NOMO-1 (cell line): ENCODE measurements at regions not wholly inside any gene's neighbourhood (a gene's known extent, or its start where the extent isn't known, plus 50 kb on each side); places are given as distances from the start of the nearest gene placed in this dataset.

Source experiments
- DNase-seq, 2 experiments: peaks; one replicate each; lab custom pipeline; 2025; ENCODE audit not compliant: unreplicated experiment in 2 of 2; lab: John Stamatoyannopoulos, UW

DNA sequence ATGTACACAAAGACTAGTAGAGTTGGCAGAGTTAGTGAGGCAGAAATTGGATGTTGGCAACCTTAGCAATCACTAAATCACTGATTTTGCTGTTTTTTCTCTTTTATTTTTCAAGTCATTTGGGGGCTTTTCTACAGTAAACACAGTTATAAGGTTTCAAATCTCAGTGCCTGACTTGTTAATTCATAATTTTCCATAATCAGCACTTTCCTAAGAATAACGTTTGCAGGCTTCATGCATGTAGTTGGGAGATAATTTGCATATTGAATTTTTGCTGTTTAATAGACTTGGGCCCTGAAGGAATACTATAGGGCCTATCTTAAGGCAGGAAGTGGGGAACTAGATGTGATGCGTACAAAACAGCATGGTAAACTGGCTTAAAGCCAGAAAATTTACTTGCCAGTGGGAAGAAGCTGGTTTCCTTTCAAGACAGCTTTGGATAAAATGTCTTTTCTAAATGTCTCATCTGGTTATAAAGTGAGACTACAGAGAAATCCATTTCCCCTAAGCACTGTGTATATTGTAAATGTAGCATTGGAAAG lies 127.2 kb upstream of the SMIM21 start:
- no peak for DNase-seq

DNA sequence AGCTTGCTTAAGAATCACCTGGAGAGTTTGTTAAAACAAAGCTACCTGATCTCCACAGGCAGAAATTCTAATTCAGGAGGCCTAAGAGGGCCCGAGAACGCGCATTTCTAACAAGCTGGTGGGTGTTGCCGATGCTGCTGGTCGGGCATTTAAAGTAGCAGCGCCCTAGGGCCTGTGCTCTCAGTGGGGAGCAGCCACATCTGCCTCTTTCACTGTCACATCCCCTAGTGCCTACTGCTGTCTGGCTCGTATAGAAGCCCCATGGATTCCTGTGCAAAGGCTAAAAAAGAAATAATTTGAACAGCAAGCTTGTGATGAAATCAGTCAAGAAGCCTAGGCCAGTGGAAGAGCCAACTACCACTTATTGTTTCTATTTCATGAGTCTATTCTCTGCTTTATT lies 126.7 kb upstream of the SMIM21 start:
- DNase-seq, result no peak

DNA sequence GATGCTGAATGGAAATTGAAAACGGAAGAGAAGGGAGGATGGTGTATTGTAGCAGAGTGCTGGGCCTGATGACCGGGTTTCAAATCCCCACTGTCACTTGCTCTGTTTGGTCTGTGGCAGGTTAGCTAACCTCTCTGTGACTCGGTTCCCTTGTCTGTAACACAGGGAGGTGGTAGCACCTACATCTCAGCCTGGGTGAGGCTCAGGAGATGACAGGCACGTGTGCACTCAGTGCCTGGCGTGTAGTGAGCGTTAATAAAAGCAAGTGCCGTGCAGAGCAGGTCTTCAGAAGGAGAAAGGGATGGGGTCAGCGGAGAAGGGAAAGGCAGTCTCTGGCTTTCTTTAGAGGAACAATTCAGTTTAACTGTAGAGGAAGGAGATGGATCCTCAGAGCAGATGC lies 125.5 kb upstream of the SMIM21 start:
- no peak for DNase-seq

DNA sequence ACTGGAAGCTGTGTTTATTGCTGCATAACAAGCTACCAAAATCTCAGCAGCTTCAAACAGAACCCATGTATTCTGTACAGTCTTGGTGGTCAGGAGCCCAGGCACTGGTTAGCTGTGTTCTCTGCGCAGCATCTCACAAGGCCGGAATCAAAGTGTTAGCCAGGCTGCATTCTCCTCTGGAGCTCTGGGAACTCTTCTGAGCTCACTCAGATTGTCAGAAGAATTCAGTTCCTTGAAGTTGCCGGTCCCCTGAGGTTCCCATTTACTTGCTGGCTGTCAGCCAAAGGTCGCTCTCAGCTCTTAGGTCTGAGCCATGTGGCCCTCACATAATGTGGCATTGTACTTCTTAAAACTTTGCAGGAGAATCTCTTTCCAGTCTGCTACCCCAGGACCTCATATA lies 123.6 kb upstream of the SMIM21 start:
- no peak for DNase-seq

- no peak for DNase-seq
Measured at GRCh38 chr18:75548353-75548905, 120.9 kb upstream of the SMIM21 start.

DNA sequence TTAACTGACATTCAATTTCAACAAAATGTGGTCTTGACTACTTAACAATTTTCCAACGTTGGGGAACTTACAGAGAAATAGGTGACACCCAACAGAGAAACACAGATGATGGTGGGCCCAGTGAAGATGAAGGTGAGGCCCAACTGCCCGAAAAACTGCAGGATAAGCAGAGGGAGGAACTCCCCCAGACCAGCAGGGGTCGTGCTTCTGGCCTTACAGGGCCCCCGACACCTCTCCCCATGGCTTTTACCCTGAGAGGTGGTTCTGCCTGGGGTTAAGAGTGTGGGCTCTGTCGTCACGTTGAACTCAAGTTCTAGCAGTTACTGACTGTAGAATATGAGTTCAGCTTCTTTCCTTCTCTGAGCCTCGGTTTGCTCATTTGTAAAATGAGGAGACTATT lies 119.5 kb upstream of the SMIM21 start:
- DNase-seq, result no peak

- no peak for DNase-seq
Measured at GRCh38 chr18:75545189-75545588, 117.7 kb upstream of the SMIM21 start.

DNA sequence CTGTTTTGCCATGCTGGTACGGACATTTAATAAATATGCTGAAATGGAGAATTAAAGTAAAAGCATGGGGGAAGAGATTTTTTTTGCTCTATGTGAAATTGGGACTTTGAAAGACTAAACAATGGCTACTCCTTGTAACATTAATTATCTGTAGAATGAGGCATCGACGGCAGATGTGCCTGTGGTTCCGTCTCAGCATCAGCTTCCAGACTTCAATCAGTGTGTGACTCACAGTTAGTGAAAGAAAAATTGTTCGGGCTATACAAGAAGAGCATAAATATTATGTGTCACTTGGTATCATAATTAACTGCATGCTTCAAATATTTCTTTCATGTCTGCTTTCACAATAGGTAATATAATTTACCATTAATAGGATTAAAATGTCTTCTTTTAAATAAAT lies 117.0 kb upstream of the SMIM21 start:
- DNase-seq, result no peak

- DNase-seq, result no peak
Measured at GRCh38 chr18:75544051-75544481, 116.6 kb upstream of the SMIM21 start.

GRCh38 chr18:75538727-75539126 lies 111.2 kb upstream of the SMIM21 start:
- no peak for DNase-seq

DNA sequence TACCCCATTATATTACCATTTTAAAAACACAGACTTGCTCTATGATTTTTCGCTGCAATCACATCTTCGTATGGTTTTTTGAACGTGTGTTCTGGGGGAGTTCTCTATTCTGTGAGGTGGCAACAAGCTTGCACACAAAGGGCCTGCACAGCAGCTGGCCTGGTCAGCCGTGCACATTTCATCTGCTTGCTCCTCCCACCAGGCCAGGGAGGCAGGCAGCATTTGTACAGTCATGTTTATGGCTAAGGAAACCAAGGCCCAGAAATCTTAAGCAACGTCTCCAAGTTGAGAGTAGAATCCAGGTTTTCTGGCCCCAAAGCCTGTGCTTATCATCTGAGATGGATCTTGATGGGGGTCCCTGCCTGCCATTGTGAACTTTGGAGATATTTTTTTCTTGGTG lies 106.4 kb upstream of the SMIM21 start:
- no peak for DNase-seq

- no peak for DNase-seq
Measured at GRCh38 chr18:75533209-75533608, 105.7 kb upstream of the SMIM21 start.

DNA sequence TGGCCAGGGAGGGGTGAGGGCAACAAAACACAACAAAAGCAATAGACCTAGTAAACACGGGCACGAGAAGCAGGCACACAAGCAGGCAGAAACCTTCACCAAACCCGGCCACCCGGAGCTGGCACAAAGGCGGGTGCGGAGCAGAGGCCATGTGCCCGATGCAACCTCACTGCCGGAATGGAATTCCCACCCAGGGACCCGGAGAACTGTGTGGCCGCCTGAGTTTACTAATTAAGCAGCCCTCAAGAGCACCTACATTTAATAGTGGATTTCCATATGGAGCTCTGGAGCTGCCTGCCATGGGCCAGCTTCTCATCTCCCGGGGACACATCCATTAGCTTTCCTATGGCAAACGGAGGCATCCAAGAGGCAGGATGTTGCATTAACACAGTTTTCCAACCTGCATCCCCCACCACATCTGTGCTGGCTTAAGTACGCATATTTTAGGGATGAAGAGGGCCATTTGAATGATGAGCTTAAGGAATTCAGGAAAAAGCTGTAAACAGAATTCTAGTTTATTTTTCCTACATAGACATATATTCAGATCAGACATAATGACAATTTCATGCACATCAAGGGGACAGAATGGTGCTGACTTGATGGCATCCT lies 104.5 kb upstream of the SMIM21 start:
- no peak for DNase-seq

DNA sequence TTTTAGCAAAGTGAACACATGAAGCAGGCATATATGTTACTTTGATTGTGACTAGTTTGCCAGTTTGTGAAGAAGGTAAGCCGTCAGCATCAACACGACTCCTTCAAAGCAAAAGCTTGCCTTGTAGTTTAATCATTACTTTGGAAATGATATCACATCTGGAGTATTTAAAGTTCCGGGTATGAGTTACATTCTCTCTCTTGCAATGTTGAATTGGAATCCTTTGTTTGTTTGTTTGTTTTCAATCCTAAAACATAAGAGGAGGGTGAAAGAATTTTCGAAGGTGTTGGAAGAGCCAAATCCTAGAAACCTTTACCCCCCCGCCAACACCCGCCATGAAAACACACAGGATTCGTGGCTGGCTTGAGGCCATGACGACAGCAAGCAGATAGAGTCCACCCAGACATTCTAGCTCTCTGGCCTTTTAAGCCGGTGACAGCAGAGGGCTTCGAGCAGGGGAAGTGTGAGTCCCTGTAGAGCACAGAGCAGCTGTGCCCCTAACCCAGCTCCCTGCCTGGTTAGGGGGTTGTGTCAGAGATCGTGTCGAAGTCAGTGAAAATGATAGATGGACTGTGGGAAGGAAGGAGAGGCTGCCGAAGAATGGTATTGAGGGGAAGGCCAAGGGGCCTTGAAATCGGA lies 103.8 kb upstream of the SMIM21 start:
- no peak for DNase-seq

DNA sequence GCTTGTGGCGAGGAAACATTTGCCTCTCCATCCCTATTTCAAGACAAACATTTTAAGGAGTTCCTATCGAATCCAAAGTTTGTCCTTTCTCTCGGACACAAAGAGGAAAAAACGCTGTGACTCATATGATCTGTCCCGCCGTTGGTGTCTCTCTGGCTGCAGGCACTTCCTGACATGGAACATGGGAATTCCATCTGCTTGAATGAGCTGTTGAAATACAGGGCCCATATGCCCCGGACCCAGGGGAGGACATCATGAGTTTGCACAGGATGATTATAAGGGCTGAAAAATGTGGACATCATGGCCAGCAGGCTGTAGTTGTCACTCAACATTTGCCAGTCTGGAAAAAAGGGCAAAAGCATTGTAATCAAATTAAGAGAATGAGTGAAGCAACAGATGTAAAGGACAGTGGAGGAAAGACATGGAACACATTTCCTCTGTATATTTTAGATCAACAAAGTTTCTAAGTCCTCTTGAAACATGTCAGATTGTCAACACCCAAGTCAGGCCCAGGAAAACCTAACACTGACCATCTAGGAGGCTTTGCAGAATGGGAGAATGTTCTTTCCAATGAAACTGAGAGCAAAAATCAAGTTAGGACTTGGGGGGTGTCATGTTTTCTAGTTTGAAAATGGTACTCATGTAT lies 103.2 kb upstream of the SMIM21 start:
- DNase-seq, result no peak

GRCh38 chr18:75530118-75530517 lies 102.6 kb upstream of the SMIM21 start:
- no peak for DNase-seq

- DNase-seq, result no peak
Measured at GRCh38 chr18:75529394-75529793, 101.9 kb upstream of the SMIM21 start.

DNA sequence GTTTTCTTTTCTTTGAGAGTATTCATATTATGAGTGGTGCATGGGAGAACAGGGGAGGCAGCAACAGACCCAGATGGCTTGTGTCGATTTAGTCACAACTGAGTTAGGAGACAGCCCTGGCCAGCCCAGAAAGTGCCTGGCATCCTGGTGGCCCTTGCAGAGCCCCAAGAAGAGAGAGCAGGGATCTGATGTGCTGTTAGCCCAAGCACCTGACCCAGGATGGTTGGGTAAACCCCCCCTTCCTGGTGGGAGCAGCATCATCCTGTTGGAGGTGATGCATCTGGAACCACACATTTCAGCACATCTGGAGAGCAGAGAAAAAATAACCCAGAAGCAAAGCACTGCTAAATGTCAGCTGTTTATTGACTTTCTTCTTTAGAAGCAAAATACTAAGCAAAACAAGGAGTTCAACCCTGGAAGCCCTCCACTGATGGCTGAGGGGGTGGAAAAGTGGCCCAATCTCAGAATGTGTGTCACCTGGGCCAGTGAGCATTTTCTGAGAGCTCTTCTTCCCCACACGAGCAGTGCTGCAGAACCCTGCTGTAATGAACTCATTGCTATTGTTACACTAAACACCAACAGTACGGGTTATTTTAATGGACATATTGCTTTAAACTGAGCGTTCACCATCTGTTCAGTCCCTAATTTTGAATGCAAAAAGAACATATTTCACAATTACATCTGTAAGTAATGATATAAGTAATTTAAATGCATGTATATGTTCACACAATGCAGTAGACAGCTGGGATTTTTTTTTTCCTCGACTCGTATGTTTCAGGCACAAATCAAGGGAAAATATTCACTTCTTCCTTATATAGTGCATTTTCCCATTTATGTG lies 100.6 kb upstream of the SMIM21 start:
- no peak for DNase-seq

- DNase-seq, result no peak
Measured at GRCh38 chr18:75526038-75526437, 98.5 kb upstream of the SMIM21 start.

- DNase-seq, result no peak
Measured at GRCh38 chr18:75525331-75525730, 97.8 kb upstream of the SMIM21 start.

DNA sequence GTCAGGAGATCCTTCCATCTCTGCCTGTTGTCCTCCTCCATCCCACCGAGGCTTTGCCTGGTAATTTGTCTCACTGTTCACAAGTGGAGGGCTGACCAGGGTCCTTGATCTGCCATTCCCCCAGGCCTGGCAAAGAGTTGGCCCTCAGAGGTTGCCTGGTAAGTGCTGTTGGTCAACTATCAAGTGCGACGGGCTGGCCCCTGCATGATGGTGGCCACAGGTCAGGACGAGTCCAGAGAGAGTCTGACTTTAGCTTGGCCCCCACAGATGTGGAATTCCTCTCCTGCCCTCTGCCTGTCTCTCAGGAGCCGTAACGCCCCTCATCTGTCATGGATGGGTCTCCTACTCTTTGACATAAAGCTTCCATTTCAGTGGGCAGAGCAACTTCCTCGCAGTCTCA lies 97.3 kb upstream of the SMIM21 start:
- no peak for DNase-seq
